Muscle of leg (tissue), 3 donors: ENCODE measurements at regions not wholly inside any gene's neighbourhood (a gene's known extent, or its start where the extent isn't known, plus 50 kb on each side); places are given as distances from the start of the nearest gene placed in this dataset.
A peak's percentile ranks its signal among the peaks of the same experiment; 100 is the strongest.
"Not testable (repeated sequence)": the region's sequence is repeated elsewhere in the genome, so short reads cannot be mapped to it uniquely, and the experiment has no call there.

Experiments used
- DNase-seq: peaks from one replicate; pipeline ENCODE4 v3.0.0; 2013
- H3K27ac ChIP-seq: one replicate; pipeline ENCODE4 v1.5.1; 2013; ENCODE audit warnings: mild to moderate bottlenecking, low read length, control low read depth
- H3K27me3 ChIP-seq: one replicate; pipeline ENCODE4 v1.6.1; 2013; ENCODE audit warnings: low read length; ENCODE audit not compliant: control insufficient read depth, insufficient read depth
- H3K36me3 ChIP-seq: one replicate; pipeline ENCODE4 v1.6.1; 2013; ENCODE audit warnings: low read length; ENCODE audit not compliant: control insufficient read depth, insufficient read depth
- H3K4me1 ChIP-seq: one replicate; pipeline ENCODE4 v1.6.1; 2013; ENCODE audit warnings: low read length; ENCODE audit not compliant: control insufficient read depth, insufficient read depth
- H3K4me3 ChIP-seq: one replicate; pipeline ENCODE4 v1.5.1; 2013; ENCODE audit warnings: low read length, control low read depth
- H3K9me3 ChIP-seq: replicated peaks from 2 replicates; pipeline ENCODE4 v1.6.1; 2013; ENCODE audit warnings: low read depth, low read length; ENCODE audit not compliant: control insufficient read depth
- WGBS: methylation state at CpG from one replicate; pipeline ENCODE4 v1.1.5; 2013; ENCODE audit warnings: missing lambda C conversion rate; ENCODE audit not compliant: insufficient coverage; 5-methylcytosine and 5-hydroxymethylcytosine counted together

- Histone ChIP-seq H3K27me3 (peaks cover 3% of the 10 kb centered on the region), H3K4me1 (no peaks in the 10 kb centered on the region), H3K9me3 (no peaks in the 10 kb centered on the region), H3K36me3 (no peaks in the 10 kb centered on the region), H3K4me3 (no peak overlapping the region), H3K27ac (no peak overlapping the region)
- 44% methylated on average over 3 of the region's 4 CpGs for WGBS
- peak; percentile 4 for DNase-seq
Observed at GRCh38 chrX:35382966-35383365, 415.2 kb upstream of the MAGEB16 start.

- H3K4me1 ChIP-seq, result no peaks in the 10 kb centered on the region
- no peaks in the 10 kb centered on the region for H3K36me3 ChIP-seq
- no peak overlapping the region for H3K4me3 ChIP-seq
- no peak overlapping the region for H3K27ac ChIP-seq
- no peaks in the 10 kb centered on the region for H3K27me3 ChIP-seq
- H3K9me3 ChIP-seq, result no peaks in the 10 kb centered on the region
- no CpG with 5 or more reads among the region's 2 CpGs for WGBS
- no peak for DNase-seq
Observed at GRCh38 chrX:35392232-35392631, 405.9 kb upstream of the MAGEB16 start.

DNA sequence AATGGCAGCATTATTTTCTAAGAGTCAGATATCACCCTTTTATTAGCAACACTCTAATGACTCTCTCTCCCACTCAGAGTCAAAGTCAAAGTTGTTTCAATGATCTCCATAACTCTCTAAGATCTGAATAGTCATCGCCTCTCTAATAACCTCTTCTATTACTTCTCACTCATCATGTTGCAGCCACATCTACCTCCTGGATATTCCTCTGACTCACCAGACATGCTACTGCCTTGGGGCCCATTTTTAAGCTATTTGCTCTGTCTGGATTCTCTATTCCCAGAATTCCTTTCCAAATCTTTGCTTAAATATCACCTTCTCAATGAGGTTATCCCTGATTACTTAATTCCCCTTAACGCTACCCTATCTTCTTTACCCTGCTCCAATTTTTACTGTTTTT, 391.8 kb upstream of the MAGEB16 start:
- 81% methylated on average over 1 of the region's 2 CpGs for WGBS
- Histone ChIP-seq H3K27me3 (no peaks in the 10 kb centered on the region), H3K9me3 (no peaks in the 10 kb centered on the region), H3K27ac (no peak overlapping the region), H3K4me3 (no peak overlapping the region), H3K4me1 (no peaks in the 10 kb centered on the region), H3K36me3 (no peaks in the 10 kb centered on the region)
- DNase-seq, result no peak

GRCh38 chrX:35416782-35417181, 381.4 kb upstream of the MAGEB16 start:
- no peak overlapping the region for H3K27ac ChIP-seq
- H3K4me1 ChIP-seq, result no peaks in the 10 kb centered on the region
- no peaks in the 10 kb centered on the region for H3K9me3 ChIP-seq
- no peaks in the 10 kb centered on the region for H3K27me3 ChIP-seq
- no peaks in the 10 kb centered on the region for H3K36me3 ChIP-seq
- DNase-seq, result no peak
- no peak overlapping the region for H3K4me3 ChIP-seq

DNA sequence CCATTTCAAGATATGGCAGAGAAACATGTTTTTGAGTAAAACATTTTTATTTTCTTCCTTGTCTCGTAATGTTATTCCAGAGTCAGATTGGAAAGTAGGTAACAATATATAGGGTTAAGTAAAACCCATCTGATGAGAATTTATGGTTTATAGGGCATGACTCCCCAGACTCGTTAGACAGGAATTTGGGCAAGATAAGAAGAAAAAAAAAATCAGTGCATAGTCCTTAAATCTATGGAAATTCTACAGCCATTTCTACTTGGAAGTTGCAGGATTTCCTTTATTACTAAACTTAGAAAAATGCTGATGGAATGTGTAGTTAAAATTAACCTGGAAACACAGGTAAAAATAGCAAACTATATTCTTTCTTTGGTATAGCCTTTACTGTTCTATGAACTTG, 366.1 kb upstream of the MAGEB16 start:
- H3K27ac ChIP-seq, result no peak overlapping the region
- no peak for DNase-seq
- WGBS, result no CpG with 5 or more reads among the region's 2 CpGs

DNA sequence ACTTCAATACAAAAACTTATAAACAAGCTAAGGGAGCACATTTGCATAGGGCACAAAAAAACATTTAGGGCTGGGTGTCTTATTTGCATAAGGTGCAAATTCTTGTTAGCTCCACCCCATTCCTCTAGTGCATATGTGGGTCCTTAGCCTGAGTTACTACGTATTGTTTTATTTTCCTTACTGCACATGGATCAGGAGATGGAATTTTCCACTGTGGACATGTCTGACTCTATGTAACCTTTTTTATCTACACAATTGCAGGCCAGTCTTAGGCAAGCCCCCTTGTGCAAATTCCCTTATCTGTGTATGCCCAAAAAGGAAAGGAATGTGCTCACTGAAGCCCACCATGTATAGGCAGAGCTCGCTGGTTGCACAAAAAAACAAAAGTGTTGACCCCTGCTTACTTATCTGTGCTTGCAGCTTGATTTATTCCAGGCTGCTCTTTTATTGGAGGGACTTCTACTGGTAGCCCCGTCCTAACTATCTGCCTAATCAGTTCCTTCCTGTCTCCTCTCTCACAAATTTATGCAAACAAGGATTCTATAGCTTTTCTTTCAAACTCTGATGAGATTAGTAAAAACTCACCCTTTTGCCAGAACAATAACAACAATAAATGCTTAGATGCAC, 359.0 kb upstream of the MAGEB16 start:
- no peaks in the 10 kb centered on the region for H3K27me3 ChIP-seq
- H3K4me1 ChIP-seq, result no peaks in the 10 kb centered on the region
- no peak overlapping the region for H3K4me3 ChIP-seq
- WGBS, result 40% methylated on average over 1 of the region's 3 CpGs
- no peak overlapping the region for H3K27ac ChIP-seq
- H3K9me3 ChIP-seq, result peaks cover 3% of the 10 kb centered on the region
- H3K36me3 ChIP-seq, result no peaks in the 10 kb centered on the region
- DNase-seq, result no peak

More for the DNA sequence above, 366.1 kb upstream of the MAGEB16 start:
- no peaks in the 10 kb centered on the region for H3K9me3 ChIP-seq
- H3K36me3 ChIP-seq, result no peaks in the 10 kb centered on the region
- H3K4me3 ChIP-seq, result no peak overlapping the region
- H3K4me1 ChIP-seq, result no peaks in the 10 kb centered on the region
- H3K27me3 ChIP-seq, result no peaks in the 10 kb centered on the region

DNA sequence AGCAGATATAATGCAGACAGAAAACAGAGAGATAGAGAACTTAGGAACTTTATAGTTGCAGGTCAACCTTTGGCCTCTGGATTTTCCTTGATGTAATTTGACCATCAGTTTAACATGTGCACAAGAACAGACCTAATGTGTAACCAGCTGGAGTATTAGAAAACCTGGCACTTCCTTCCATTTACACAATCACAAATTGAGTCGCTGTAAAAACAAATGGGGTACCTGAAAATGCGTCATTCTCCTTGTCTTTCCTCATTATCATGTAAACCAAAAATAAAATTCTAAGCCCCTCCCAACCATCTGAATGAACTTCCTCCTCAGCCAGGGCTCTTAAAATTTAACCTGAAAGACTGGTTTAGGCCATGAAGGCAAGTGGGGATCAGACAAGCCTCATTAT, 358.4 kb upstream of the MAGEB16 start:
- Histone ChIP-seq H3K27me3 (no peaks in the 10 kb centered on the region), H3K4me3 (no peak overlapping the region), H3K4me1 (no peaks in the 10 kb centered on the region), H3K27ac (no peak overlapping the region), H3K9me3 (peaks cover 3% of the 10 kb centered on the region), H3K36me3 (no peaks in the 10 kb centered on the region)
- DNase-seq, result no peak
- 60% methylated on average over 2 of the region's 2 CpGs for WGBS

- H3K27me3 ChIP-seq, result no peaks in the 10 kb centered on the region
- peaks cover 3% of the 10 kb centered on the region for H3K9me3 ChIP-seq
- H3K4me3 ChIP-seq, result no peak overlapping the region
- no peak overlapping the region for H3K27ac ChIP-seq
- H3K36me3 ChIP-seq, result no peaks in the 10 kb centered on the region
- no peak for DNase-seq
- H3K4me1 ChIP-seq, result no peaks in the 10 kb centered on the region
Observed at GRCh38 chrX:35442421-35442820, 355.7 kb upstream of the MAGEB16 start.

DNA sequence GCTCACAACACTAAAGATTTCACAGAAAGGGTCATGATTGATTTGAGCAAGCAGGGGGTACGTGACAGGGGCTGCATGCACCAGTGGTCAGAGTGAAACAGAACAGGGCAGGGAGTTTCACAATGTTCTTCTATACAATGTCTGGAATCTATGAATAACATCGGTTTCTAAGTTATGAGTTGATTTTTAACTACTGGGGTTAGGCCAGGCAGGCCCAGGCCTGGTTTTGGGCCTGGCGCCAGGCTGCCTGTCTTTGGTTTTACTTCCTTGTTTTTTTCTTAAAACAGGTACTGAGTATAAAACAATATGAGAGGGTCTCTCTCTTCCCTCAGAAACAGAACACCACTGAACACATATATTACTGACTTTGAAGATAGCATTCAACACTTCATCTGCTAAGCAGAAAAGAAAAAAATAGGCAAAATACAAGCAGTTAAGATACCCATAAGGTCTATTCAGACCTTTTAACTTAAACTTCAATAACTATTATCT, 355.0 kb upstream of the MAGEB16 start:
- not testable (repeated sequence) for H3K27me3 ChIP-seq, H3K4me1 ChIP-seq, H3K27ac ChIP-seq, DNase-seq, H3K36me3 ChIP-seq, H3K9me3 ChIP-seq, H3K4me3 ChIP-seq
- no CpG with 5 or more reads among the region's 3 CpGs for WGBS

GRCh38 chrX:35444671-35445355, 353.3 kb upstream of the MAGEB16 start:
- WGBS, result no CpG with 5 or more reads among the region's 2 CpGs
- H3K4me1 ChIP-seq, result no peaks in the 10 kb centered on the region
- no peaks in the 10 kb centered on the region for H3K9me3 ChIP-seq
- H3K4me3 ChIP-seq, result no peak overlapping the region
- DNase-seq, result no peak
- H3K27ac ChIP-seq, result no peak overlapping the region
- H3K27me3 ChIP-seq, result no peaks in the 10 kb centered on the region
- no peaks in the 10 kb centered on the region for H3K36me3 ChIP-seq
